ENCODE measurements at regions not wholly inside any gene's neighbourhood (a gene's known extent, or its start where the extent isn't known, plus 50 kb on each side); places are given as distances from the start of the nearest gene placed in this dataset.

- no peaks in the 10 kb centered on the region for H3K4me1 ChIP-seq (ENCODE audit: control insufficient read depth in 1 of 2, extremely low read depth in 1 of 2, insufficient read depth in 2 of 2, low read length in 2 of 2)
- no CpG with 5 or more reads among the region's 1 CpG for WGBS (ENCODE audit: insufficient coverage)
- H3K4me3 ChIP-seq (ENCODE audit: control insufficient read depth in 1 of 2, extremely low read depth in 1 of 2, low read length in 1 of 2), result no peak overlapping the region
- Mint-ChIP-seq H3K4me1 (no peaks in the 10 kb centered on the region), H3K9me3 (peaks cover 5 to 9% (median 6%) of the 10 kb centered on the region in 3 donors), H3K36me3 (no peaks in the 10 kb centered on the region), H3K4me3 (no peak overlapping the region), H3K27me3 (no peaks in the 10 kb centered on the region), H3K27ac (no peak overlapping the region)
- no peaks in the 10 kb centered on the region for H3K9me3 ChIP-seq
- CTCF ChIA-PET, result no interaction called here
- no peak for DNase-seq
- H3K36me3 ChIP-seq (ENCODE audit: control insufficient read depth in 2 of 2, extremely low read depth in 1 of 2, insufficient read depth in 1 of 2, low read length in 1 of 2), result no peaks in the 10 kb centered on the region
- H3K27ac ChIP-seq (ENCODE audit: low read length), result no peak overlapping the region
- POLR2A ChIA-PET, result no interaction called here
- H3K27me3 ChIP-seq (replicated peaks in 1 of 2; ENCODE audit: control insufficient read depth in 2 of 2, extremely low read depth in 1 of 2, insufficient read depth in 2 of 2, low read length in 1 of 2), result no peaks in the 10 kb centered on the region
- no peak for ATAC-seq (replicated peaks in 1 of 4)
Observed at GRCh38 chr12:77115471-77115870, 50.1 kb upstream of the E2F7 start.

Measured in T-cell (primary cell).